AG10803 (cell line): ENCODE measurements at regions not wholly inside any gene's neighbourhood (a gene's known extent, or its start where the extent isn't known, plus 50 kb on each side); places are given as distances from the start of the nearest gene placed in this dataset.

Experiments
- DNase-seq: peaks from one replicate; pipeline ENCODE4 v3.0.0; 2010; ENCODE audit warnings: low read depth
- H3K4me3 ChIP-seq: 2 replicates; pipeline ENCODE4 v1.5.1; 2011; ENCODE audit warnings: mild to moderate bottlenecking, low read length, control low read depth
- CTCF ChIP-seq: conservative IDR thresholded peaks from 2 replicates; pipeline ENCODE4 v1.5.1; 2011; ENCODE audit warnings: mild to moderate bottlenecking, low read length, control low read depth, inconsistent platforms

- no peak for DNase-seq
- H3K4me3 ChIP-seq: no peak overlapping the region
- TF ChIP-seq CTCF: no peak
These were observed 121.6 kb upstream of the HNRNPA3 start for GRCh38 chr2:177090967-177091366.

- no peak overlapping the region for H3K4me3 ChIP-seq
- TF ChIP-seq CTCF: no peak
- no peak for DNase-seq
These were observed 119.2 kb upstream of the HNRNPA3 start for GRCh38 chr2:177093371-177093770.

- TF ChIP-seq CTCF: no peak
- H3K4me3 ChIP-seq: no peak overlapping the region
- DNase-seq: no peak
These were observed 114.5 kb upstream of the HNRNPA3 start for GRCh38 chr2:177098001-177098613.

GRCh38 chr2:177101930-177102329, 110.7 kb upstream of the HNRNPA3 start:
- no peak for TF ChIP-seq CTCF
- no peak for DNase-seq
- no peak overlapping the region for H3K4me3 ChIP-seq

- no peak for TF ChIP-seq CTCF
- H3K4me3 ChIP-seq: no peak overlapping the region
- no peak for DNase-seq
These were observed 106.4 kb upstream of the HNRNPA3 start for GRCh38 chr2:177106212-177106611.

GRCh38 chr2:177108890-177109289, 103.7 kb upstream of the HNRNPA3 start:
- TF ChIP-seq CTCF: no peak
- DNase-seq: no peak
- no peak overlapping the region for H3K4me3 ChIP-seq

- no peak overlapping the region for H3K4me3 ChIP-seq
- DNase-seq: no peak
- TF ChIP-seq CTCF: no peak
These were observed 97.9 kb upstream of the HNRNPA3 start for GRCh38 chr2:177114712-177115111.
